ENCODE measurements at regions not wholly inside any gene's neighbourhood (a gene's known extent, or its start where the extent isn't known, plus 50 kb on each side); places are given as distances from the start of the nearest gene placed in this dataset.

DNA sequence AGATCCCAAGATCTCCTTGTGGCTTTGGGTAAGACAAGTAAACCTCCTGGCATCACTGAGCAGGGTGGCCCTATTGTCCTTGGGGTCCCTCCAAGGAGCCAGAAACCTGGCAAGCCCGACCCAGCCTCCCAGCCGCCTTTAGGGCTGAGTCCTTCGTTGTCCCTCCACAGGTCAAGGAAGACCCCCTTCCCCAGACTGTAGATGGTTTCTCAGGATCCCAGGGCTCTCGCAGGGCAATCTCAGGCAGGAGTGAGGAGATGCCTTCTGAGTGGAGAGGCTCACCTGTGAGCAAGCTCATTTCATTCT is 71.6 kb upstream of the CSF3R start:
- H3K36me3 ChIP-seq, result no peaks in the 10 kb centered on the region
- peaks cover 3 to 62% (median 35%) of the 10 kb centered on the region in 9 donors for H3K27me3 ChIP-seq
- H3K4me3 ChIP-seq, result no peak overlapping the region
- TF ChIP-seq POLR2A (IDR thresholded peaks at IDR 0.05) (no peak), CTCF (IDR thresholded peaks at IDR 0.05) (no peak)
- no peak for ATAC-seq
- no peak for DNase-seq
- WGBS, 4 donors, result 74 to 89% (median 79%) methylated on average over 1 to 4 of the region's 4 CpGs
- no peaks in the 10 kb centered on the region for H3K9me3 ChIP-seq
- H3K27ac ChIP-seq, result no peak overlapping the region
- intact Hi-C loops (cut with DNase I), result loop anchor here in 1 of 10 donors (5.0 kb wide), 1 partner anchor 878 kb away; no protein-coding TSS in a partner anchor
- no peaks in the 10 kb centered on the region for H3K4me1 ChIP-seq

- ATAC-seq (peak in 3 of 4 donors; percentile 62 to 84 (median 78)), DNase-seq (peak; percentile 38 to 72 (median 57))
- 15 to 22% (median 17%) methylated on average over 19 to 20 of the region's 20 CpGs for WGBS, 4 donors
- TF ChIP-seq CTCF (IDR thresholded peaks at IDR 0.05) (peak; percentile 38 to 68 (median 53)), POLR2A (IDR thresholded peaks at IDR 0.05) (no peak)
- no peak overlapping the region for H3K4me3 ChIP-seq
- no peaks in the 10 kb centered on the region for H3K4me1 ChIP-seq
- intact Hi-C loops (cut with DNase I), result loop anchor here in 1 of 10 donors (5.0 kb wide), 1 partner anchor 879 kb away; no protein-coding TSS in a partner anchor
- H3K9me3 ChIP-seq, result no peaks in the 10 kb centered on the region
- H3K27me3 ChIP-seq, result peaks cover 3 to 58% (median 32%) of the 10 kb centered on the region in 9 donors
- no peak overlapping the region for H3K27ac ChIP-seq
- no peaks in the 10 kb centered on the region for H3K36me3 ChIP-seq
These were observed 71.0 kb upstream of the CSF3R start for GRCh38 chr1:36553591-36554322.

GRCh38 chr1:36542962-36543515 is 60.3 kb upstream of the CSF3R start:
- Histone ChIP-seq H3K27ac (no peak overlapping the region), H3K27me3 (peaks cover 0 to 48% (median 3%) of the 10 kb centered on the region in 9 donors), H3K9me3 (no peaks in the 10 kb centered on the region), H3K4me3 (no peak overlapping the region), H3K36me3 (no peaks in the 10 kb centered on the region), H3K4me1 (no peaks in the 10 kb centered on the region)
- ATAC-seq, result no peak
- DNase-seq, result no peak
- intact Hi-C loops (cut with DNase I), result no loop called here
- TF ChIP-seq POLR2A (IDR thresholded peaks at IDR 0.05) (no peak), CTCF (IDR thresholded peaks at IDR 0.05) (peak in 1 of 12 donors; percentile 4)
- WGBS, 4 donors, result 57 to 67% (median 64%) methylated on average over 6 of the region's 6 CpGs

DNA sequence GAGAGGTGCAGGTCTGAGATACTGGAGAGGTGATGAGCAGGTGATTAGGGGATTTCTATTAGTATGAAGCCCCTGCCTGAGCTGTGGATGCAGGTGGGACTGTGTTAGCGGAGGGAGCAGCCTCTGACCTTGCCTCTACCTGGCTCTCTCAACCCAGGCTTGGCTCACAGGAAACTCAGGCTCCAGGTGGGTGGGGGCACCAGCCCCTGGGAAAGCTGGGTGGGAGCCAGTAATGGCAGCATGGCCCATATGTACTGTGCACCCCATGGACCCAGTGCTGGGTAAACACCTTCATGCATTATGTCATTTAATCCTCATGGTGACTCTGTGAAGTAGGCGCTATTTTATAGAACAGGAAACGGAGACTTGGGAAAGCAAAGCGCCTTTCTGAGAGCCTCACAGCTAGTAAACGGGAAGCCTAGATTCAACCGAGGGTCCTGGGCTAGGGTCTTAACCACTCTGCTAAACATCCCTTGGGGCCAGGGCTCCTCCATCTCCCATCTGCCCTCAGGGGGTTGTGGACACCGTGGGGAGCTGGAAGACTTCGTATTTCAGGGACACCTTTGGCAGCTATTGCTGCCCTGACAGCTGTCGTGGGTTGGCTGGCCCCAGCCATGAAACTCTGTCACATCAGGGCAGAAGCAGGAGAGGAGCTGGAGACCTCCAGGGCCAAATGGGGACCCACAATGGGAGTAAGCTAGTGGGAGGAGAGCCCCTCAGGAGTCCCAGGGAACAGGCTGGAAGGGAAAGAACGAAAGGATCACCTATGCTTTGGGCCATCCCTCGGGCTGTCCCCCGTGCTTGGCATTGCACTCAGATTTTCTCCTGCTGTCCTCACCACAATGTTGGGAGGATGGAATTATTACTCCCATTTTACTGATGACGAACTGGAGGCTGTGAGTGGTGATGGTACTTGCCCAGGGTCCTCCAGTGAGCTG is 59.6 kb upstream of the CSF3R start:
- TF ChIP-seq POLR2A (IDR thresholded peaks at IDR 0.05) (no peak), CTCF (IDR thresholded peaks at IDR 0.05) (no peak)
- no peaks in the 10 kb centered on the region for H3K4me1 ChIP-seq
- ATAC-seq, result no peak
- no peak for DNase-seq
- no peaks in the 10 kb centered on the region for H3K9me3 ChIP-seq
- WGBS, 4 donors, result 59 to 61% (median 60%) methylated on average over 13 of the region's 13 CpGs
- H3K4me3 ChIP-seq, result no peak overlapping the region
- no peak overlapping the region for H3K27ac ChIP-seq
- peaks cover 0 to 49% (median 3%) of the 10 kb centered on the region in 9 donors for H3K27me3 ChIP-seq
- H3K36me3 ChIP-seq, result no peaks in the 10 kb centered on the region
- intact Hi-C loops (cut with DNase I), result no loop called here

All from heart left ventricle (tissue), 16 donors.